Activated gamma-delta T cell (primary cell): ENCODE measurements at regions not wholly inside any gene's neighbourhood (a gene's known extent, or its start where the extent isn't known, plus 50 kb on each side); places are given as distances from the start of the nearest gene placed in this dataset.
"Not testable (repeated sequence)": the region's sequence is repeated elsewhere in the genome, so short reads cannot be mapped to it uniquely, and the experiment has no call there.

Source experiments
- DNase-seq: peaks from one replicate; lab custom pipeline; 2025; lab: John Stamatoyannopoulos, UW

GRCh38 chr5:98121036-98121936 is 652.2 kb upstream of the RGMB start:
- DNase-seq: no peak

- no peak for DNase-seq
These were observed 645.2 kb upstream of the RGMB start for GRCh38 chr5:98128271-98128670.

GRCh38 chr5:98128846-98129245 is 644.6 kb upstream of the RGMB start:
- no peak for DNase-seq

- DNase-seq: no peak
These were observed 643.0 kb upstream of the RGMB start for GRCh38 chr5:98130261-98131035.

- no peak for DNase-seq
These were observed 629.3 kb upstream of the RGMB start for GRCh38 chr5:98144116-98144515.

- DNase-seq: no peak
These were observed 628.8 kb upstream of the RGMB start for GRCh38 chr5:98144710-98145109.

GRCh38 chr5:98157368-98157767 is 616.1 kb upstream of the RGMB start:
- DNase-seq: no peak

- DNase-seq: no peak
These were observed 615.0 kb upstream of the RGMB start for GRCh38 chr5:98158440-98158839.

- no peak for DNase-seq
These were observed 609.5 kb upstream of the RGMB start for GRCh38 chr5:98163796-98164493.

GRCh38 chr5:98168871-98169270 is 604.6 kb upstream of the RGMB start:
- DNase-seq: no peak

GRCh38 chr5:98170994-98171393 is 602.5 kb upstream of the RGMB start:
- DNase-seq: no peak

- no peak for DNase-seq
These were observed 600.1 kb upstream of the RGMB start for GRCh38 chr5:98173334-98173733.

- no peak for DNase-seq
These were observed 598.0 kb upstream of the RGMB start for GRCh38 chr5:98175474-98175873.

GRCh38 chr5:98179791-98180755 is 593.4 kb upstream of the RGMB start:
- no peak for DNase-seq

GRCh38 chr5:98186128-98186527 is 587.3 kb upstream of the RGMB start:
- no peak for DNase-seq

GRCh38 chr5:98187945-98188344 is 585.5 kb upstream of the RGMB start:
- no peak for DNase-seq

GRCh38 chr5:98190344-98190743 is 583.1 kb upstream of the RGMB start:
- not testable (repeated sequence) for DNase-seq

GRCh38 chr5:98193921-98194760 is 579.3 kb upstream of the RGMB start:
- DNase-seq: no peak

GRCh38 chr5:98200726-98201541 is 572.5 kb upstream of the RGMB start:
- DNase-seq: no peak
